A549 (cell line): ENCODE measurements at regions not wholly inside any gene's neighbourhood (a gene's known extent, or its start where the extent isn't known, plus 50 kb on each side); places are given as distances from the start of the nearest gene placed in this dataset.

Experiments
- ATAC-seq, 2 experiments: fragments of 200-7000 bp in 1 of 2; fragments of >200 bp in 1 of 2; cut with Nextera tagmentation in 1 of 2; cut with Tn5 transposase in 1 of 2; 3 replicates each; pipeline versions ENCODE4 v1.8.0 to v1.9.1; 2018 to 2020; ENCODE audit warnings: mild to moderate bottlenecking in 1 of 2, moderate library complexity in 1 of 2
- CTCF ChIA-PET: fragments of 300-600 bp; sonication (Branson Sonifier 250); formaldehyde crosslinking; extraction: SDS; loops from one replicate; lab custom pipeline; 2021; ENCODE audit warnings: antibody characterized with exemption, inconsistent platforms; lab: Yijun Ruan, JAX
- POLR2A ChIA-PET: fragments of 350-600 bp; formaldehyde crosslinking; extraction: SDS; loops from one replicate; lab custom pipeline; 2021; ENCODE audit warnings: antibody characterized with exemption, inconsistent platforms; lab: Yijun Ruan, JAX
- DNase-seq, 2 experiments: peaks; one replicate each; pipeline versions ENCODE4 v3.0.0 to v3.0.0-alpha.2; 2011 to 2016; ENCODE audit warnings: low read depth in 1 of 2, low spot score in 1 of 2
- FAIRE-seq: peaks from 2 replicates; lab custom pipeline; 2011; peaks lifted over from hg19 to GRCh38; lab: Jason Lieb, UNC
- H3K27ac ChIP-seq, 2 experiments: fragments of >200 bp; sonication (Bioruptor Twin); formaldehyde crosslinking; 3 replicates each; pipeline ENCODE4 v1.5.1; 2016 to 2017
- H3K4me1 ChIP-seq: fragments of >200 bp; sonication (Bioruptor Twin); formaldehyde crosslinking; 3 replicates; pipeline ENCODE4 v1.6.1; 2016
- H3K4me2 ChIP-seq: fragments of >200 bp; sonication (Bioruptor Twin); formaldehyde crosslinking; 3 replicates; pipeline ENCODE4 v1.6.1; 2016
- H3K4me3 ChIP-seq: fragments of >200 bp; sonication (Bioruptor Twin); formaldehyde crosslinking; 3 replicates; pipeline ENCODE4 v1.5.1; 2016
- H3K9me3 ChIP-seq: fragments of >200 bp; sonication (Bioruptor Twin); formaldehyde crosslinking; 3 replicates; pipeline ENCODE4 v1.6.1; 2016
- CHD4 ChIP-seq: fragments of 200-600 bp; sonication (generic); IDR thresholded peaks from 2 replicates; pipeline ENCODE4 v1.6.1; 2016; ENCODE audit warnings: antibody characterized with exemption, mild to moderate bottlenecking, borderline replicate concordance
- ESRRA ChIP-seq: fragments of 150-350 bp; IDR thresholded peaks from 2 replicates; pipeline ENCODE4 v1.6.1; 2014; ENCODE audit warnings: mild to moderate bottlenecking, low read length, borderline replicate concordance
- FOSL2 ChIP-seq, 2 experiments: fragments of 450-650 bp in 1 of 2; fragments of >200 bp in 1 of 2; sonication (Bioruptor Twin) in 1 of 2; formaldehyde crosslinking; IDR thresholded peaks; 2 replicates each; pipeline versions ENCODE4 v1.5.0 to v1.6.1; 2016 to 2020; ENCODE audit warnings: mild to moderate bottlenecking in 1 of 2, moderate library complexity in 1 of 2
- HEYL ChIP-seq: fragments of 250-450 bp; sonication (Bioruptor Pico); IDR thresholded peaks from 2 replicates; pipeline ENCODE4 v1.8.0; 2021; ENCODE audit warnings: mild to moderate bottlenecking, moderate library complexity
- KDM1A ChIP-seq: fragments of 200-600 bp; sonication (generic); IDR thresholded peaks from 2 replicates; pipeline ENCODE4 v1.6.1; 2016; ENCODE audit warnings: low read depth, mild to moderate bottlenecking
- KDM5A ChIP-seq: fragments of 200-600 bp; sonication (generic); IDR thresholded peaks from 2 replicates; pipeline ENCODE4 v1.6.1; 2016; ENCODE audit warnings: antibody characterized with exemption, mild to moderate bottlenecking
- PHF8 ChIP-seq: fragments of 200-600 bp; sonication (generic); IDR thresholded peaks from 2 replicates; pipeline ENCODE4 v1.6.1; 2016; ENCODE audit warnings: low read depth, mild to moderate bottlenecking, antibody characterized with exemption, moderate library complexity, borderline replicate concordance
- RFX5 ChIP-seq: fragments of 450-650 bp; IDR thresholded peaks from 2 replicates; pipeline ENCODE4 v1.7.1; 2014; ENCODE audit warnings: antibody characterized with exemption, mild to moderate bottlenecking, moderate library complexity
- TP53 ChIP-seq: fragments of 250-450 bp; sonication (Bioruptor Pico); IDR thresholded peaks from 2 replicates; pipeline ENCODE4 v1.5.0; 2021; ENCODE audit warnings: mild to moderate bottlenecking, moderate library complexity
- ZSCAN20 ChIP-seq: fragments of 250-450 bp; sonication (Bioruptor Pico); IDR thresholded peaks from 2 replicates; pipeline ENCODE4 v1.8.0; 2022; ENCODE audit warnings: mild to moderate bottlenecking, moderate library complexity
- WGBS: methylation state at CpG from one replicate; pipeline ENCODE4 v1.1.6; 2017; ENCODE audit errors: missing lambda C conversion rate; 5-methylcytosine and 5-hydroxymethylcytosine counted together
- TF ChIP-seq, protein P1 (sequence below): fragments of 250-450 bp; sonication (Bioruptor Pico); IDR thresholded peaks from 2 replicates; pipeline ENCODE4 v1.5.0; 2021; ENCODE audit warnings: mild to moderate bottlenecking, moderate library complexity, borderline replicate concordance
- TF ChIP-seq, protein P2 (sequence below): fragments of >200 bp; sonication (Bioruptor Twin); formaldehyde crosslinking; IDR thresholded peaks from 2 replicates; pipeline ENCODE4 v1.6.1; 2016
- TF ChIP-seq, protein P3 (sequence below): fragments of 200-600 bp; sonication (generic); IDR thresholded peaks from 2 replicates; pipeline ENCODE4 v1.6.1; 2016; ENCODE audit warnings: antibody characterized with exemption, mild to moderate bottlenecking, moderate library complexity
- TF ChIP-seq, protein P4 (sequence below): IDR thresholded peaks from 2 replicates; pipeline ENCODE4 v1.6.1; 2012
- TF ChIP-seq, protein P5 (sequence below): fragments of 450-650 bp; IDR thresholded peaks from 2 replicates; pipeline ENCODE4 v1.6.1; 2014; ENCODE audit warnings: antibody characterized with exemption

DNA sequence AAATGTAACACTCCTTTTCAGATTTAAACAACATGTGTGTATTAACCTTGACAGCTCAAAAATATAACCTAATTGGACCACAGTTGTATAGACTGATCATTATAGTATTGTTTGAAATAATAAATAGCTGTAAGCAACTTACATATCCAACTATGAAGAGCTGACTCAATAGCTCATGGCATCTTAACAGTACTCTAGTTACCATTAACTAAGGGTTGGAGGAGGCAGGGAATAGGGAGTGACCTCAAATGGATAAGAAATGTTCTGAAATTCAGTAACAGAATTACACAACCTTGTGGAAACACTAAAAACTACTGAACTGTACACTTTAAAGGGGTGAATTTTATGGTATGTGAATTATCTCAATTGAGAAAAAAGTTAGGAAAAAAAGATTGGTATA is 136.5 kb upstream of the CPEB2 start:
- ChIA-PET CTCF (no interaction called here), POLR2A (no interaction called here)
- H3K4me1 ChIP-seq: 0 out of 3 replicates have a peak, but pooled peaks cover 4% of the 10 kb centered on the region
- H3K4me3 ChIP-seq: no peak overlapping the region
- no peak for FAIRE-seq
- TF ChIP-seq, protein P1, sequence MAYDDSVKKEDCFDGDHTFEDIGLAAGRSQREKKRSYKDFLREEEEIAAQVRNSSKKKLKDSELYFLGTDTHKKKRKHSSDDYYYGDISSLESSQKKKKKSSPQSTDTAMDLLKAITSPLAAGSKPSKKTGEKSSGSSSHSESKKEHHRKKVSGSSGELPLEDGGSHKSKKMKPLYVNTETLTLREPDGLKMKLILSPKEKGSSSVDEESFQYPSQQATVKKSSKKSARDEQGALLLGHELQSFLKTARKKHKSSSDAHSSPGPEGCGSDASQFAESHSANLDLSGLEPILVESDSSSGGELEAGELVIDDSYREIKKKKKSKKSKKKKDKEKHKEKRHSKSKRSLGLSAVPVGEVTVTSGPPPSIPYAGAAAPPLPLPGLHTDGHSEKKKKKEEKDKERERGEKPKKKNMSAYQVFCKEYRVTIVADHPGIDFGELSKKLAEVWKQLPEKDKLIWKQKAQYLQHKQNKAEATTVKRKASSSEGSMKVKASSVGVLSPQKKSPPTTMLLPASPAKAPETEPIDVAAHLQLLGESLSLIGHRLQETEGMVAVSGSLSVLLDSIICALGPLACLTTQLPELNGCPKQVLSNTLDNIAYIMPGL (CRISPR knock-in tag): no peak
- TF ChIP-seq, protein P2, sequence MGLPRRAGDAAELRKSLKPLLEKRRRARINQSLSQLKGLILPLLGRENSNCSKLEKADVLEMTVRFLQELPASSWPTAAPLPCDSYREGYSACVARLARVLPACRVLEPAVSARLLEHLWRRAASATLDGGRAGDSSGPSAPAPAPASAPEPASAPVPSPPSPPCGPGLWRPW: no peak
- TF ChIP-seq CHD4: no peak
- DNase-seq: no peak
- no peak overlapping the region for H3K27ac ChIP-seq
- no peak overlapping the region for H3K4me2 ChIP-seq
- H3K9me3 ChIP-seq: no peaks in the 10 kb centered on the region
- no peak for ATAC-seq

DNA sequence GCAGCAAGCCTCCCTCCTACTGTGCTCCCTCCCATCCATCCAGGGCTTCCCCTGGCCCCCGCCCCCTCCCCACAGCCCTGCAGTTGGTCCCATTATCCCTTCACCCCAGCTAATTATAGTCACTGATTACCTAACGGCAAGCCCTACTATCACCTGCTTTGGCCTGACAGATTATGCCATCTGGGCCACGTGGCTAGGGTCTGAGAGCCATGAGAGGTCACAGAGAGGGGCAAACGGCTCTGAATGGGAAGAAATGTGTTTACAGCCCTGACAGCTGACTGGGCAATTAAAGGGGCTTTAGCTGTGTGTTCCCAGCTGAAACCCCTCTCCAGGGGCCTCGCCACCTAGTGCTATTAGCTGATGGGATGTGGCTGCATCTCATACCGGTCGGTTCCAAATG is 134.4 kb upstream of the CPEB2 start:
- no peak overlapping the region for H3K27ac ChIP-seq
- 0 out of 3 replicates have a peak, but pooled peaks cover 4% of the 10 kb centered on the region for H3K4me1 ChIP-seq
- ChIA-PET CTCF (no interaction called here), POLR2A (no interaction called here)
- ATAC-seq: no peak
- TF ChIP-seq, protein P3, sequence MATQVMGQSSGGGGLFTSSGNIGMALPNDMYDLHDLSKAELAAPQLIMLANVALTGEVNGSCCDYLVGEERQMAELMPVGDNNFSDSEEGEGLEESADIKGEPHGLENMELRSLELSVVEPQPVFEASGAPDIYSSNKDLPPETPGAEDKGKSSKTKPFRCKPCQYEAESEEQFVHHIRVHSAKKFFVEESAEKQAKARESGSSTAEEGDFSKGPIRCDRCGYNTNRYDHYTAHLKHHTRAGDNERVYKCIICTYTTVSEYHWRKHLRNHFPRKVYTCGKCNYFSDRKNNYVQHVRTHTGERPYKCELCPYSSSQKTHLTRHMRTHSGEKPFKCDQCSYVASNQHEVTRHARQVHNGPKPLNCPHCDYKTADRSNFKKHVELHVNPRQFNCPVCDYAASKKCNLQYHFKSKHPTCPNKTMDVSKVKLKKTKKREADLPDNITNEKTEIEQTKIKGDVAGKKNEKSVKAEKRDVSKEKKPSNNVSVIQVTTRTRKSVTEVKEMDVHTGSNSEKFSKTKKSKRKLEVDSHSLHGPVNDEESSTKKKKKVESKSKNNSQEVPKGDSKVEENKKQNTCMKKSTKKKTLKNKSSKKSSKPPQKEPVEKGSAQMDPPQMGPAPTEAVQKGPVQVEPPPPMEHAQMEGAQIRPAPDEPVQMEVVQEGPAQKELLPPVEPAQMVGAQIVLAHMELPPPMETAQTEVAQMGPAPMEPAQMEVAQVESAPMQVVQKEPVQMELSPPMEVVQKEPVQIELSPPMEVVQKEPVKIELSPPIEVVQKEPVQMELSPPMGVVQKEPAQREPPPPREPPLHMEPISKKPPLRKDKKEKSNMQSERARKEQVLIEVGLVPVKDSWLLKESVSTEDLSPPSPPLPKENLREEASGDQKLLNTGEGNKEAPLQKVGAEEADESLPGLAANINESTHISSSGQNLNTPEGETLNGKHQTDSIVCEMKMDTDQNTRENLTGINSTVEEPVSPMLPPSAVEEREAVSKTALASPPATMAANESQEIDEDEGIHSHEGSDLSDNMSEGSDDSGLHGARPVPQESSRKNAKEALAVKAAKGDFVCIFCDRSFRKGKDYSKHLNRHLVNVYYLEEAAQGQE: no peak
- TF ChIP-seq, protein P4, sequence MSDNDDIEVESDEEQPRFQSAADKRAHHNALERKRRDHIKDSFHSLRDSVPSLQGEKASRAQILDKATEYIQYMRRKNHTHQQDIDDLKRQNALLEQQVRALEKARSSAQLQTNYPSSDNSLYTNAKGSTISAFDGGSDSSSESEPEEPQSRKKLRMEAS: no peak
- TF ChIP-seq KDM1A (no peak), RFX5 (no peak), FOSL2 (IDR thresholded peaks at IDR 0.05) (no peak), FOSL2 (CRISPR knock-in tag; IDR thresholded peaks at IDR 0.05) (no peak), HEYL (no peak)
- no peaks in the 10 kb centered on the region for H3K9me3 ChIP-seq
- FAIRE-seq: no peak
- 78% methylated on average over 6 of the region's 7 CpGs for WGBS
- H3K4me2 ChIP-seq: no peak overlapping the region
- H3K4me3 ChIP-seq: no peak overlapping the region
- no peak for DNase-seq

DNA sequence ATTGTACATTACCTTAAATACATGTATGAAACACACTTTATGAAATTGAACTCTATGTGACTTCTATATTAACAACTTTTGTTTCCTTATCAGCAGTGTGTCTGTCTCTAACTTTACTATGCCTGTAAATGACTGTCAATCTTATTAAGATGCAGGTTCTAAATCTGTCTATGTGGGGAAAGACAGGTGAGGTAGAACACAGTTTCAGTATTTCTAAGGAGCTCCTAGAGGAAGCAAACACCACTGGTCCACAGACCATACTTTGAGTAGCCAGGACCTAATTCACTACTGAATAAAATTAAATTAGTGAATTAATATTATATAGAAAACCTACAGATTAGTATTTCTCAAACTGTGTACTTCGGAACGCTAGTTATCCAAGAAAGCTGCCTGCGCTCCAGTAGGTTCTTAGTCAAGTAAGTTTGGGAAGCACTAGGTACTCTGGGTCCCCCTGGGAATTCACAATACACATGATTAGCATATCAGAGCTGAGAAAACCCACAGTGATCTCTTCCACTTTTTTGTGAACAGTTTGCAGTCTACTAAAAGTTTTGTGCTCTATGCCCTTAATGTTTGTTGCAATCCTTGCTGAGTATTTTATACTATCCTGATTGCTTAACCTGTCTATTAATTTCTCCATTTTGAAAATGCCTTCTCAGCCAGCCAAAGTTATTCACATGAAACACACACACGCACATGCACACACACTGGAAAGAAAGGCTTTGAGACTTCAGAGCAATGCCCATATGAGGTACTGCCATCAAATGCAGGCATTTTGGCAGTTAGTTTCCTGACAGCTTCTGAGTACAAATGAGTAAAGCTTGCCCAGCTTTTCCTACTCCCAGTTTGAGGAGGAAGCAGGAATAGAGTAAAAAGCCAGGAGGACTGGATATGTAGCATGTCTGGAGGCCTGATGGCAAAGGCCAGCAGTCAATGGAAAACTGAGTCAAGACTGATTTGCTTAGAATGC is 133.6 kb upstream of the CPEB2 start:
- CTCF ChIA-PET: no interaction called here
- POLR2A ChIA-PET: no interaction called here
- WGBS: 94% methylated on average over 4 of the region's 4 CpGs

More for the DNA sequence above, 133.6 kb upstream of the CPEB2 start:
- Histone ChIP-seq H3K9me3 (no peaks in the 10 kb centered on the region), H3K4me1 (0 out of 3 replicates have a peak, but pooled peaks cover 4% of the 10 kb centered on the region), H3K27ac (no peak overlapping the region), H3K4me2 (no peak overlapping the region), H3K4me3 (no peak overlapping the region)
- TF ChIP-seq, protein P1 (CRISPR knock-in tag): no peak
- TF ChIP-seq PHF8 (no peak), TP53 (CRISPR knock-in tag) (no peak), ESRRA (no peak), ZSCAN20 (CRISPR knock-in tag) (no peak), KDM5A (no peak), HEYL (no peak)
- TF ChIP-seq, protein P5, sequence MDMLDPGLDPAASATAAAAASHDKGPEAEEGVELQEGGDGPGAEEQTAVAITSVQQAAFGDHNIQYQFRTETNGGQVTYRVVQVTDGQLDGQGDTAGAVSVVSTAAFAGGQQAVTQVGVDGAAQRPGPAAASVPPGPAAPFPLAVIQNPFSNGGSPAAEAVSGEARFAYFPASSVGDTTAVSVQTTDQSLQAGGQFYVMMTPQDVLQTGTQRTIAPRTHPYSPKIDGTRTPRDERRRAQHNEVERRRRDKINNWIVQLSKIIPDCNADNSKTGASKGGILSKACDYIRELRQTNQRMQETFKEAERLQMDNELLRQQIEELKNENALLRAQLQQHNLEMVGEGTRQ: no peak
- DNase-seq (no peak), FAIRE-seq (no peak), ATAC-seq (no peak)
